ENCODE measurements at regions not wholly inside any gene's neighbourhood (a gene's known extent, or its start where the extent isn't known, plus 50 kb on each side); places are given as distances from the start of the nearest gene placed in this dataset.

- TF ChIP-seq, protein P1, sequence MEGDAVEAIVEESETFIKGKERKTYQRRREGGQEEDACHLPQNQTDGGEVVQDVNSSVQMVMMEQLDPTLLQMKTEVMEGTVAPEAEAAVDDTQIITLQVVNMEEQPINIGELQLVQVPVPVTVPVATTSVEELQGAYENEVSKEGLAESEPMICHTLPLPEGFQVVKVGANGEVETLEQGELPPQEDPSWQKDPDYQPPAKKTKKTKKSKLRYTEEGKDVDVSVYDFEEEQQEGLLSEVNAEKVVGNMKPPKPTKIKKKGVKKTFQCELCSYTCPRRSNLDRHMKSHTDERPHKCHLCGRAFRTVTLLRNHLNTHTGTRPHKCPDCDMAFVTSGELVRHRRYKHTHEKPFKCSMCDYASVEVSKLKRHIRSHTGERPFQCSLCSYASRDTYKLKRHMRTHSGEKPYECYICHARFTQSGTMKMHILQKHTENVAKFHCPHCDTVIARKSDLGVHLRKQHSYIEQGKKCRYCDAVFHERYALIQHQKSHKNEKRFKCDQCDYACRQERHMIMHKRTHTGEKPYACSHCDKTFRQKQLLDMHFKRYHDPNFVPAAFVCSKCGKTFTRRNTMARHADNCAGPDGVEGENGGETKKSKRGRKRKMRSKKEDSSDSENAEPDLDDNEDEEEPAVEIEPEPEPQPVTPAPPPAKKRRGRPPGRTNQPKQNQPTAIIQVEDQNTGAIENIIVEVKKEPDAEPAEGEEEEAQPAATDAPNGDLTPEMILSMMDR (IDR thresholded peaks at IDR 0.05): no peak
- TF ChIP-seq POLR2AphosphoS5 (IDR thresholded peaks at IDR 0.05; ENCODE audit: insufficient read depth in 1 of 2, low read depth in 1 of 2): no peak
- no peak for TF ChIP-seq POLR2A (IDR thresholded peaks at IDR 0.05)
These were observed 95.6 kb downstream of the TMA16 start for GRCh38 chr4:163590103-163590502.

Data from vagina (tissue), 2 donors.